ENCODE measurements at regions not wholly inside any gene's neighbourhood (a gene's known extent, or its start where the extent isn't known, plus 50 kb on each side); places are given as distances from the start of the nearest gene placed in this dataset.

DNA sequence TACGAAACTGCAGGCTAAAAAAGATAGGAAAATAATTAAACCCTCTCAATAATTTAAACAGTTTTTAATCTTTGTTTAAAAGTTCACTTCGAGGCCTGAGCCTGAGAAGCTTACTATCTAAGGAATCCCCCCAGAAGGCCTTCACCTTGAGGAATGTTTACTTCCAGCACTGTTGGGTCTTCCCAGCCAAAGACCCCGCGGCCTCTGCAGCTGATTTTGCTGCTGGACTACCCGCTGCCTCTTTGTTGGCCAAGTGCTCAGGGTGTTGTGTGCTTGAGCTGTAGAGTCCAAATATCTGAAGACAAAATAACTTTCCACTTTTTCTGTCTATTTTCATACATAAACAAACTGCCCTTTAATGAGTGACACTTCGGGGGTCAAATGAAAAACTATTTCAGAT lies 292.7 kb downstream of the GLRX3 start:
- no peak for TF ChIP-seq EZH2phosphoT487 (IDR thresholded peaks at IDR 0.05; ENCODE audit: low read depth)
- TF ChIP-seq, protein P1, sequence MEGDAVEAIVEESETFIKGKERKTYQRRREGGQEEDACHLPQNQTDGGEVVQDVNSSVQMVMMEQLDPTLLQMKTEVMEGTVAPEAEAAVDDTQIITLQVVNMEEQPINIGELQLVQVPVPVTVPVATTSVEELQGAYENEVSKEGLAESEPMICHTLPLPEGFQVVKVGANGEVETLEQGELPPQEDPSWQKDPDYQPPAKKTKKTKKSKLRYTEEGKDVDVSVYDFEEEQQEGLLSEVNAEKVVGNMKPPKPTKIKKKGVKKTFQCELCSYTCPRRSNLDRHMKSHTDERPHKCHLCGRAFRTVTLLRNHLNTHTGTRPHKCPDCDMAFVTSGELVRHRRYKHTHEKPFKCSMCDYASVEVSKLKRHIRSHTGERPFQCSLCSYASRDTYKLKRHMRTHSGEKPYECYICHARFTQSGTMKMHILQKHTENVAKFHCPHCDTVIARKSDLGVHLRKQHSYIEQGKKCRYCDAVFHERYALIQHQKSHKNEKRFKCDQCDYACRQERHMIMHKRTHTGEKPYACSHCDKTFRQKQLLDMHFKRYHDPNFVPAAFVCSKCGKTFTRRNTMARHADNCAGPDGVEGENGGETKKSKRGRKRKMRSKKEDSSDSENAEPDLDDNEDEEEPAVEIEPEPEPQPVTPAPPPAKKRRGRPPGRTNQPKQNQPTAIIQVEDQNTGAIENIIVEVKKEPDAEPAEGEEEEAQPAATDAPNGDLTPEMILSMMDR (IDR thresholded peaks at IDR 0.05; ENCODE audit: low read depth, low read length), result no peak
- Histone ChIP-seq H3K4me1 (ENCODE audit: low read length) (no peaks in the 10 kb centered on the region), H4K20me1 (ENCODE audit: insufficient read depth, low read length) (no peaks in the 10 kb centered on the region), H3K36me3 (replicated peaks; ENCODE audit: low read depth, low read length) (no peaks in the 10 kb centered on the region), H3K4me2 (ENCODE audit: low read length) (no peak overlapping the region), H3K27ac (ENCODE audit: low read length) (no peak overlapping the region), H2AFZ (ENCODE audit: low read depth, low read length) (no peak overlapping the region), H3K9ac (ENCODE audit: low read length) (no peak overlapping the region), H3K27me3 (ENCODE audit: low read depth, low read length) (no peaks in the 10 kb centered on the region), H3K9me3 (ENCODE audit: insufficient read depth, low read length) (no peaks in the 10 kb centered on the region), H3K79me2 (ENCODE audit: low read length) (no peaks in the 10 kb centered on the region), H3K4me3 (ENCODE audit: low read length) (no peak overlapping the region)

DNA sequence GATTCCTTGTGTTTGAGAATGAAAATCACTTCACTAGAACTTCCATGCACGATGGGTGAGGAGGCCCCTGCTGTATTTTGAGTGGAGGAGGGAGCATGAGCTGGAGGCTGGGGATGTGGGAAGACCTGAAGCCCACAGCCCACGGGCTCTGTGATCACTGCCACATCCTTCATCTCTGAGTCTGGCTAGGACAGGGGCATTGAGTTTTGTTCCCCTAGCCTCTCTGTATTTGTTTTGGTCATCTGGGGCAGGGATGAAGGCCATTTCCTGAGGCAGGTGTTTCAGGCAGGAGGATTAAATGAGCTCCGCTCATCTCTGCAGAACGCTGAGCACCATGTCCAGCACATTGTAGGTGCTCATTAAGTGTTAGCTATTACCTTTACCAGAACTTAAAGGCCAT lies 293.6 kb downstream of the GLRX3 start:
- Histone ChIP-seq H3K9me3 (ENCODE audit: insufficient read depth, low read length) (no peaks in the 10 kb centered on the region), H3K79me2 (ENCODE audit: low read length) (no peaks in the 10 kb centered on the region), H4K20me1 (ENCODE audit: insufficient read depth, low read length) (no peaks in the 10 kb centered on the region), H2AFZ (ENCODE audit: low read depth, low read length) (no peak overlapping the region), H3K36me3 (replicated peaks; ENCODE audit: low read depth, low read length) (no peaks in the 10 kb centered on the region), H3K4me2 (ENCODE audit: low read length) (no peak overlapping the region), H3K27ac (ENCODE audit: low read length) (no peak overlapping the region), H3K27me3 (ENCODE audit: low read depth, low read length) (no peaks in the 10 kb centered on the region), H3K4me3 (ENCODE audit: low read length) (no peak overlapping the region), H3K9ac (ENCODE audit: low read length) (no peak overlapping the region), H3K4me1 (ENCODE audit: low read length) (no peaks in the 10 kb centered on the region)
- no peak for TF ChIP-seq EZH2phosphoT487 (IDR thresholded peaks at IDR 0.05; ENCODE audit: low read depth)
- TF ChIP-seq, protein P1 (IDR thresholded peaks at IDR 0.05; ENCODE audit: low read depth, low read length), result no peak

DNA sequence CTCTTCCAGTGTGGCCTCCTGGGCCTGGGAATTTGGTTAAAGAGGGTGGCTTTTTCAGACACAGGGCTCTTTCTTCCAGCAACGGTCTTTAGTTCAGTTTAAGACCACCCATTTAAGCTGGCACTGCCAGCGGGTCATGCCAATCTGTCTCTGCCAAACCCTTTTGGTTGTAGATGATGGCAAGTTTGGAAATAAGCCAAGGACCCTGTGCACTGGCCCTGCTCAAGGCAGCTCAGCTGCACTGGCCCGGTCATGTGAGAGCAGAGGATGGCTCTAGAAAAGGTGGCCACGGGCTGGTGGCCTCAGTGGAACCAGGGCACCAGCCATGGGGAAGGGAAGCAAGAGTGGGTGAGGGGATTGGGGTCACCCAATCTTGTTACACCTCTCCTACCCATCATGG lies 294.1 kb downstream of the GLRX3 start:
- no peaks in the 10 kb centered on the region for H3K4me1 ChIP-seq (ENCODE audit: low read length)
- no peak for TF ChIP-seq EZH2phosphoT487 (IDR thresholded peaks at IDR 0.05; ENCODE audit: low read depth)
- TF ChIP-seq, protein P1 (IDR thresholded peaks at IDR 0.05; ENCODE audit: low read depth, low read length), result no peak
- H3K4me3 ChIP-seq (ENCODE audit: low read length), result no peak overlapping the region
- H3K9me3 ChIP-seq (ENCODE audit: insufficient read depth, low read length), result no peaks in the 10 kb centered on the region
- H3K36me3 ChIP-seq (replicated peaks; ENCODE audit: low read depth, low read length), result no peaks in the 10 kb centered on the region
- no peak overlapping the region for H3K9ac ChIP-seq (ENCODE audit: low read length)
- H2AFZ ChIP-seq (ENCODE audit: low read depth, low read length), result no peak overlapping the region
- no peak overlapping the region for H3K4me2 ChIP-seq (ENCODE audit: low read length)
- no peak overlapping the region for H3K27ac ChIP-seq (ENCODE audit: low read length)
- no peaks in the 10 kb centered on the region for H3K79me2 ChIP-seq (ENCODE audit: low read length)
- H3K27me3 ChIP-seq (ENCODE audit: low read depth, low read length), result no peaks in the 10 kb centered on the region
- H4K20me1 ChIP-seq (ENCODE audit: insufficient read depth, low read length), result no peaks in the 10 kb centered on the region

DNA sequence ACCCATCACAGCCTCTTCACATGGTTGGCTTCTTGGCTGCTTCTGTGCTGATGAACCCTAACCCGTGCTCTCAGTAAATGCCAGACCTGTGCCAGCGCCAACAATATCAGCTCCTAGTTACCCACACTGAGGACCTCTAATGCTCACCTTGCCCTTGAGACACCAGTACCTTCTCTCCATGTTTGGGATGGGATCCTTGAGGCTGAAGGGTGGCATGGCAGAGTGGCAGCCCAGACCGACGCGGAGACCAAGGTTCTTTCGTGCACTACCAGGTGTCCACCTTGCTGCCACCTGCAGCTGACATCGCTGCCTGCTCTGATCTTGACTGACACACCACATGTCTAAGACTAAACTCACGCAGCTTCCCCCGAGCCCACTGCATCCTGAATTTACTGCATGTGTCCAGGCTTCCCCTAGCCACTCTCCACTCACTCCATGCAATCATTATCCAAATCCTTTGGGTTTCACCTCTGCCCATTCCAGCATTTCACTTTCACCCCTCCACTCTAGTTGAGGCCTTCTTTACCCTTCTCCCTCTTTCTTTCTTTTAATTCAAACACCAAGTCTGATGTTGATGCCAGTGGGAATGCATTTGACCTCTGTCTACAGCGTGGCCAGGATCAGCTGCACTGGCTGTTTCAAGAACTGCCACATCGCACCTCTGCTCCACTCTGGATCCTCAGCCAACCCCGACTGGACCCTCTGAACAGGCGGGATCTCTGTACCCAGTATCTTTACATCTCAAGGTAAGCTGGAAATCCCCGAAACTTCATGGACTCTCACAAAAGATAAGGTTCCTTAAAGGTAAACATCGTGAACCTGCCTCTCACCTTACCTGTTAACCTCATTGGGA lies 294.9 kb downstream of the GLRX3 start:
- Histone ChIP-seq H3K4me2 (ENCODE audit: low read length) (no peak overlapping the region), H3K4me1 (ENCODE audit: low read length) (no peaks in the 10 kb centered on the region), H3K9ac (ENCODE audit: low read length) (no peak overlapping the region), H4K20me1 (ENCODE audit: insufficient read depth, low read length) (no peaks in the 10 kb centered on the region), H3K4me3 (ENCODE audit: low read length) (no peak overlapping the region), H3K9me3 (ENCODE audit: insufficient read depth, low read length) (no peaks in the 10 kb centered on the region), H3K27ac (ENCODE audit: low read length) (no peak overlapping the region), H3K27me3 (ENCODE audit: low read depth, low read length) (no peaks in the 10 kb centered on the region), H3K36me3 (replicated peaks; ENCODE audit: low read depth, low read length) (no peaks in the 10 kb centered on the region), H2AFZ (ENCODE audit: low read depth, low read length) (no peak overlapping the region), H3K79me2 (ENCODE audit: low read length) (no peaks in the 10 kb centered on the region)
- TF ChIP-seq EZH2phosphoT487 (IDR thresholded peaks at IDR 0.05; ENCODE audit: low read depth), result no peak
- TF ChIP-seq, protein P1 (IDR thresholded peaks at IDR 0.05; ENCODE audit: low read depth, low read length), result no peak

All from OCI-LY3 (cell line).